ENCODE measurements at regions not wholly inside any gene's neighbourhood (a gene's known extent, or its start where the extent isn't known, plus 50 kb on each side); places are given as distances from the start of the nearest gene placed in this dataset.

DNA sequence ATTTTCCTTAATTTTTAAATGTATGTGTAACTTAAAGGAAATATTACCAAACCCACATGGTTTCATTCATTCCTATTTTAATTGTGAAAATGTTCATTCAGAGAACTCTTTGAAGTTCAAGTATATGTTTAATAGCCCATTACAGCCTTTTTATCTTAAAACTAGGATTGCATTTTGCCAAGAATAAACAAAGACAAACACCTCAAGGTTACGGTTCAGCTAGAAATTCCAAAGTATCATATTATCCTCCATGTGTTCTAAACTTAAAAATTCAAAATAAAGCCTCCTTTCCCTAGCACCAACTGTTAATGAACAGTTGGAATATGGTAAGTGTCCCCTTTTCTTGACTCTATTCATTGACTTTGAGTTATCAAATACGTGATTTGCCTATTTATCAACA is 215.6 kb upstream of the SEMA3E start:
- Histone ChIP-seq H3K4me1 (ENCODE audit: control insufficient read depth in 2 of 3, insufficient read depth in 2 of 3, low read depth in 1 of 3, low read length in 3 of 3) (no peaks in the 10 kb centered on the region), H3K27me3 (ENCODE audit: control insufficient read depth, insufficient read depth, low read length) (no peaks in the 10 kb centered on the region), H3K4me3 (ENCODE audit: low read length in 3 of 3) (no peak overlapping the region), H3K27ac (ENCODE audit: low read depth in 2 of 2, low read length in 2 of 2) (no peak overlapping the region), H3K9ac (ENCODE audit: low read length in 3 of 3) (no peak overlapping the region), H3K36me3 (ENCODE audit: control insufficient read depth in 2 of 3, insufficient read depth in 3 of 3, low read length in 3 of 3) (no peaks in the 10 kb centered on the region), H3K9me3 (ENCODE audit: control insufficient read depth in 2 of 3, insufficient read depth in 1 of 3, low read length in 3 of 3) (no peaks in the 10 kb centered on the region)
- TF ChIP-seq, protein P1, sequence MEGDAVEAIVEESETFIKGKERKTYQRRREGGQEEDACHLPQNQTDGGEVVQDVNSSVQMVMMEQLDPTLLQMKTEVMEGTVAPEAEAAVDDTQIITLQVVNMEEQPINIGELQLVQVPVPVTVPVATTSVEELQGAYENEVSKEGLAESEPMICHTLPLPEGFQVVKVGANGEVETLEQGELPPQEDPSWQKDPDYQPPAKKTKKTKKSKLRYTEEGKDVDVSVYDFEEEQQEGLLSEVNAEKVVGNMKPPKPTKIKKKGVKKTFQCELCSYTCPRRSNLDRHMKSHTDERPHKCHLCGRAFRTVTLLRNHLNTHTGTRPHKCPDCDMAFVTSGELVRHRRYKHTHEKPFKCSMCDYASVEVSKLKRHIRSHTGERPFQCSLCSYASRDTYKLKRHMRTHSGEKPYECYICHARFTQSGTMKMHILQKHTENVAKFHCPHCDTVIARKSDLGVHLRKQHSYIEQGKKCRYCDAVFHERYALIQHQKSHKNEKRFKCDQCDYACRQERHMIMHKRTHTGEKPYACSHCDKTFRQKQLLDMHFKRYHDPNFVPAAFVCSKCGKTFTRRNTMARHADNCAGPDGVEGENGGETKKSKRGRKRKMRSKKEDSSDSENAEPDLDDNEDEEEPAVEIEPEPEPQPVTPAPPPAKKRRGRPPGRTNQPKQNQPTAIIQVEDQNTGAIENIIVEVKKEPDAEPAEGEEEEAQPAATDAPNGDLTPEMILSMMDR (IDR thresholded peaks at IDR 0.05; ENCODE audit: borderline replicate concordance, extremely low read depth, insufficient read depth): no peak
- FAIRE-seq (no peak), DNase-seq (no peak)
- intact Hi-C loops (cut with DNase I): no loop called here

DNA sequence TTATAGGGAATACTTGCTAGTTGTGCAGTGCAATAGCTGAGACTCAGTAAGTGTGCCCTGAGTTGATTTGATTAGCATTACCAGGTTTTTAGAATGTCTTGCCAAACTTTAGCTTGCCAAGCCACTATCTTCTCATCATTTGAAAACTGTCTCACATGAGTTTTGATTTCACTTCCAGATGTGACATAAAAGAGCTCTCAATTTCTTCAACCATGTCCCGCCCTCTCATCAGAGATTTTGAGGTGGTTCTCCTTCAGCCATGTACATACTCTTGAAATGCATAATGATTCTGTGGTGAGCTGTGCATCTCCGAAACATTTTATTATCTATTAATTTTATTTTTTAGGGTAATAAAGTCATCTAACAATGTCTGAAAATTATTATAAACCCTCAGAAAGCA is 215.0 kb upstream of the SEMA3E start:
- intact Hi-C loops (cut with DNase I): no loop called here
- Histone ChIP-seq H3K27me3 (ENCODE audit: control insufficient read depth, insufficient read depth, low read length) (no peaks in the 10 kb centered on the region), H3K27ac (ENCODE audit: low read depth in 2 of 2, low read length in 2 of 2) (no peak overlapping the region), H3K36me3 (ENCODE audit: control insufficient read depth in 2 of 3, insufficient read depth in 3 of 3, low read length in 3 of 3) (no peaks in the 10 kb centered on the region), H3K4me3 (ENCODE audit: low read length in 3 of 3) (no peak overlapping the region), H3K9ac (ENCODE audit: low read length in 3 of 3) (no peak overlapping the region), H3K9me3 (ENCODE audit: control insufficient read depth in 2 of 3, insufficient read depth in 1 of 3, low read length in 3 of 3) (no peaks in the 10 kb centered on the region), H3K4me1 (ENCODE audit: control insufficient read depth in 2 of 3, insufficient read depth in 2 of 3, low read depth in 1 of 3, low read length in 3 of 3) (no peaks in the 10 kb centered on the region)
- TF ChIP-seq, protein P1 (IDR thresholded peaks at IDR 0.05; ENCODE audit: borderline replicate concordance, extremely low read depth, insufficient read depth): no peak
- DNase-seq (no peak), FAIRE-seq (no peak)

DNA sequence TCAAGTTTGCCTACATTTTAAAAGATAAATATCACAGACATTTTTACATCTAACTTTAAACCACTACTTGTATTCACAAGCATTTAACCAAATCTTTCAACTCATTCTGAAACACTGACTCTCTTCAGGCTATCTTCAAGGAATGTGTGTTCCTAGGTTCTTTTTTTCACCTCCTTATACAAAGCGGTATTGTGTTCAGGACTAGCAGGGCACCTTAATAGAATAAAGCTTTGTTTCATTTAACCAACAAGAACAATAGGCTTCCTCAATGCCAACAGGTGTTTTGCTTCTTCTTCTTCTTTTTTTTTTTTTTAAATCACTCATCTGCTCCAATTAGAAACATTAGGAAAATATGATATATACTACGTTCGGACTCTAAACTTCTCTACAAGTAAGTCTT is 212.9 kb upstream of the SEMA3E start:
- Histone ChIP-seq H3K36me3 (ENCODE audit: control insufficient read depth in 2 of 3, insufficient read depth in 3 of 3, low read length in 3 of 3) (no peaks in the 10 kb centered on the region), H3K27ac (ENCODE audit: low read depth in 2 of 2, low read length in 2 of 2) (no peak overlapping the region), H3K4me3 (ENCODE audit: low read length in 3 of 3) (no peak overlapping the region), H3K27me3 (ENCODE audit: control insufficient read depth, insufficient read depth, low read length) (no peaks in the 10 kb centered on the region), H3K9ac (ENCODE audit: low read length in 3 of 3) (no peak overlapping the region), H3K4me1 (ENCODE audit: control insufficient read depth in 2 of 3, insufficient read depth in 2 of 3, low read depth in 1 of 3, low read length in 3 of 3) (no peaks in the 10 kb centered on the region), H3K9me3 (ENCODE audit: control insufficient read depth in 2 of 3, insufficient read depth in 1 of 3, low read length in 3 of 3) (no peaks in the 10 kb centered on the region)
- FAIRE-seq (no peak), DNase-seq (no peak)
- TF ChIP-seq, protein P1 (IDR thresholded peaks at IDR 0.05; ENCODE audit: borderline replicate concordance, extremely low read depth, insufficient read depth): no peak
- intact Hi-C loops (cut with DNase I): no loop called here

DNA sequence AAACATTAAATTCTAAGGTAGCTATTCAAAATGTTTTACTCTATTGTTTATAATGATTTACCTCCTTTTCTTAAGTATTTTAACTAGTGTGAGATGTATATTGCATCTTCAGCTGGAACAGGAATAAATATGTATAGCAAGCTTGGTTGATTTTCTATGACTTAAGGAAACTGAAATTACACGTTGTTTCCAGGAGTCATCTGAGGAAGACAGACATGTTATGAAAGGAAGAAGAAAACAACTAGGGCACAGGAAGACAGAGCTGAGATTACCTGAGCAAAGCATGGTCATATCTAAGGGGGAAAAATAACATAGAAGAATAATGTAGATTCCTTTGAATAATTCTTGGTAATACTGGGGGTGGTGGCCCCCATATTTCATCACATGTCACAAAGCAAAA is 210.9 kb upstream of the SEMA3E start:
- Histone ChIP-seq H3K4me3 (ENCODE audit: low read length in 3 of 3) (no peak overlapping the region), H3K9ac (ENCODE audit: low read length in 3 of 3) (no peak overlapping the region), H3K27ac (ENCODE audit: low read depth in 2 of 2, low read length in 2 of 2) (no peak overlapping the region), H3K4me1 (ENCODE audit: control insufficient read depth in 2 of 3, insufficient read depth in 2 of 3, low read depth in 1 of 3, low read length in 3 of 3) (no peaks in the 10 kb centered on the region), H3K9me3 (ENCODE audit: control insufficient read depth in 2 of 3, insufficient read depth in 1 of 3, low read length in 3 of 3) (no peaks in the 10 kb centered on the region), H3K27me3 (ENCODE audit: control insufficient read depth, insufficient read depth, low read length) (no peaks in the 10 kb centered on the region), H3K36me3 (ENCODE audit: control insufficient read depth in 2 of 3, insufficient read depth in 3 of 3, low read length in 3 of 3) (no peaks in the 10 kb centered on the region)
- DNase-seq: no peak
- TF ChIP-seq, protein P1 (IDR thresholded peaks at IDR 0.05; ENCODE audit: borderline replicate concordance, extremely low read depth, insufficient read depth): no peak
- no peak for FAIRE-seq
- intact Hi-C loops (cut with DNase I): no loop called here
